K562 (cell line): ENCODE measurements at regions not wholly inside any gene's neighbourhood (a gene's known extent, or its start where the extent isn't known, plus 50 kb on each side); places are given as distances from the start of the nearest gene placed in this dataset.

Experiments
- ARID2 ChIP-seq: fragments of 450-650 bp; IDR thresholded peaks from 2 replicates; pipeline ENCODE4 v1.6.1; 2017; ENCODE audit warnings: antibody characterized with exemption, mild to moderate bottlenecking
- BCL6 ChIP-seq: fragments of 250-450 bp; sonication (Bioruptor Pico); IDR thresholded peaks from 2 replicates; pipeline ENCODE4 v1.4.0; 2020
- HDAC2 ChIP-seq: fragments of 450-650 bp; IDR thresholded peaks from 2 replicates; pipeline ENCODE4 v1.6.1; 2016; ENCODE audit warnings: mild to moderate bottlenecking
- KLF16 ChIP-seq: IDR thresholded peaks from 2 replicates; pipeline ENCODE4 v1.6.1; 2016; ENCODE audit warnings: antibody characterized with exemption
- RBM39 ChIP-seq: fragments of 200-400 bp; formaldehyde crosslinking; optimal IDR thresholded peaks from 2 replicates; pipeline ENCODE3; 2018; ENCODE audit warnings: low read depth, low read length
- TAF1 ChIP-seq: IDR thresholded peaks from 2 replicates; pipeline ENCODE4 v1.6.1; 2011; ENCODE audit warnings: mild to moderate bottlenecking, low read length, moderate library complexity; ENCODE audit not compliant: insufficient read depth, control insufficient read depth, severe bottlenecking; ENCODE audit errors: extremely low read depth
- TF ChIP-seq, protein P1 (sequence below): fragments of 450-650 bp; formaldehyde crosslinking; IDR thresholded peaks from 2 replicates; pipeline ENCODE4 v1.4.0; 2022; ENCODE audit warnings: missing genetic modification characterization
- TF ChIP-seq, protein P2 (sequence below), 3 experiments: IDR thresholded peaks in 2 of 3; conservative IDR thresholded peaks in 1 of 3; 2 replicates each; pipeline ENCODE4 v1.5.1; 2011 to 2012; ENCODE audit warnings: low read length in 3 of 3, mild to moderate bottlenecking in 3 of 3, control low read depth in 2 of 3, improper control_type of control experiment in 1 of 3, inconsistent platforms in 1 of 3, low read depth in 1 of 3, mixed read lengths in 1 of 3, moderate library complexity in 1 of 3; ENCODE audit not compliant: insufficient read depth in 2 of 3

DNA sequence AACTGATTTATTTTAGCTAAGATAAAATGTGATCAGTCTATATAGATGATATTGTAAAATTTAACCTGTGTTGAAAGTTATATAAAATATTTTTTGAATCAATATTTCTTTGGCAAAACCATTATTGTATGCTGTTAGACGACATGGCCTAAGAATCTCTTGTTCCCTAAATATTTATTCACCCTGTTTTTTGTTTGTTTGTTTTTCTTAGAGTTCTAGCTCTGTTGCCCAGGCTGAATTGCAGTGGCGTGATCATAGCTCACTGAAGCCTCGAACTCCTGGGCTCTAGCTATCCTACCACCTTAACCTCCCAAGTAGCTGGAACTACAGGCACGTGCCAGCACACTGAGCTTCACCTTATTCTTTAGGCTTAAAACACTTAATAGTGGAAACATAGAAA, 410.7 kb downstream of the ARL4A start:
- TF ChIP-seq HDAC2: no peak
- no peak for TF ChIP-seq KLF16
- TF ChIP-seq, protein P1, sequence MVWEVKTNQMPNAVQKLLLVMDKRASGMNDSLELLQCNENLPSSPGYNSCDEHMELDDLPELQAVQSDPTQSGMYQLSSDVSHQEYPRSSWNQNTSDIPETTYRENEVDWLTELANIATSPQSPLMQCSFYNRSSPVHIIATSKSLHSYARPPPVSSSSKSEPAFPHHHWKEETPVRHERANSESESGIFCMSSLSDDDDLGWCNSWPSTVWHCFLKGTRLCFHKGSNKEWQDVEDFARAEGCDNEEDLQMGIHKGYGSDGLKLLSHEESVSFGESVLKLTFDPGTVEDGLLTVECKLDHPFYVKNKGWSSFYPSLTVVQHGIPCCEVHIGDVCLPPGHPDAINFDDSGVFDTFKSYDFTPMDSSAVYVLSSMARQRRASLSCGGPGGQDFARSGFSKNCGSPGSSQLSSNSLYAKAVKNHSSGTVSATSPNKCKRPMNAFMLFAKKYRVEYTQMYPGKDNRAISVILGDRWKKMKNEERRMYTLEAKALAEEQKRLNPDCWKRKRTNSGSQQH (CRISPR knock-in tag): no peak
- no peak for TF ChIP-seq BCL6 (CRISPR knock-in tag)
- TF ChIP-seq RBM39: no peak
- no peak for TF ChIP-seq ARID2
- no peak for TF ChIP-seq TAF1
- TF ChIP-seq, protein P2, sequence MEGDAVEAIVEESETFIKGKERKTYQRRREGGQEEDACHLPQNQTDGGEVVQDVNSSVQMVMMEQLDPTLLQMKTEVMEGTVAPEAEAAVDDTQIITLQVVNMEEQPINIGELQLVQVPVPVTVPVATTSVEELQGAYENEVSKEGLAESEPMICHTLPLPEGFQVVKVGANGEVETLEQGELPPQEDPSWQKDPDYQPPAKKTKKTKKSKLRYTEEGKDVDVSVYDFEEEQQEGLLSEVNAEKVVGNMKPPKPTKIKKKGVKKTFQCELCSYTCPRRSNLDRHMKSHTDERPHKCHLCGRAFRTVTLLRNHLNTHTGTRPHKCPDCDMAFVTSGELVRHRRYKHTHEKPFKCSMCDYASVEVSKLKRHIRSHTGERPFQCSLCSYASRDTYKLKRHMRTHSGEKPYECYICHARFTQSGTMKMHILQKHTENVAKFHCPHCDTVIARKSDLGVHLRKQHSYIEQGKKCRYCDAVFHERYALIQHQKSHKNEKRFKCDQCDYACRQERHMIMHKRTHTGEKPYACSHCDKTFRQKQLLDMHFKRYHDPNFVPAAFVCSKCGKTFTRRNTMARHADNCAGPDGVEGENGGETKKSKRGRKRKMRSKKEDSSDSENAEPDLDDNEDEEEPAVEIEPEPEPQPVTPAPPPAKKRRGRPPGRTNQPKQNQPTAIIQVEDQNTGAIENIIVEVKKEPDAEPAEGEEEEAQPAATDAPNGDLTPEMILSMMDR (IDR thresholded peaks at IDR 0.05 in 2 of 3, conservative IDR thresholded peaks at IDR 0.05 in 1 of 3; ENCODE audit: insufficient read depth in 2 of 3, low read depth in 1 of 3, low read length in 3 of 3): no peak
